ENCODE measurements at regions not wholly inside any gene's neighbourhood (a gene's known extent, or its start where the extent isn't known, plus 50 kb on each side); places are given as distances from the start of the nearest gene placed in this dataset.

- H3K4me3 ChIP-seq (ENCODE audit: low read depth, low read length): no peak overlapping the region
- H3K36me3 Mint-ChIP-seq (ENCODE audit: insufficient read depth, unreplicated experiment): no peaks in the 10 kb centered on the region
- H3K36me3 ChIP-seq (ENCODE audit: control insufficient read depth, insufficient read depth, low read length): no peaks in the 10 kb centered on the region
- no peak overlapping the region for H3K4me3 Mint-ChIP-seq (ENCODE audit: unreplicated experiment)
- no peak for TF ChIP-seq CTCF (IDR thresholded peaks at IDR 0.05; ENCODE audit: insufficient read depth in 1 of 2, low read depth in 1 of 2, low read length in 1 of 2, severe bottlenecking in 1 of 2, unreplicated experiment in 1 of 2)
- H3K9me3 ChIP-seq: no peaks in the 10 kb centered on the region
- no peaks in the 10 kb centered on the region for H3K4me1 Mint-ChIP-seq (ENCODE audit: low read depth, unreplicated experiment)
- no TSS peak for BruUV-seq (replicated peaks)
- H3K9me3 Mint-ChIP-seq (ENCODE audit: unreplicated experiment): peaks cover 14% of the 10 kb centered on the region
- DNase-seq: no peak
- H3K4me1 ChIP-seq: no peaks in the 10 kb centered on the region
- H3K27ac Mint-ChIP-seq (ENCODE audit: unreplicated experiment): no peak overlapping the region
- H3K27me3 Mint-ChIP-seq (ENCODE audit: insufficient read depth, unreplicated experiment): peaks cover 13% of the 10 kb centered on the region
- POLR2A ChIA-PET: no interaction called here
- H3K27me3 ChIP-seq (replicated peaks; ENCODE audit: control insufficient read depth, insufficient read depth, low read length): no peaks in the 10 kb centered on the region
- CTCF ChIA-PET: no interaction called here
- intact Hi-C loops (cut with micrococcal nuclease; ENCODE audit: unreplicated experiment): no loop called here
Measured at GRCh38 chr4:77395481-77395880, 210.1 kb upstream of the CXCL13 start.

GRCh38 chr4:77398256-77398655 is 207.4 kb upstream of the CXCL13 start:
- H3K27me3 ChIP-seq (replicated peaks; ENCODE audit: control insufficient read depth, insufficient read depth, low read length): no peaks in the 10 kb centered on the region
- POLR2A ChIA-PET: no interaction called here
- intact Hi-C loops (cut with micrococcal nuclease; ENCODE audit: unreplicated experiment): no loop called here

GRCh38 chr4:77399831-77400230 is 205.8 kb upstream of the CXCL13 start:
- Mint-ChIP-seq H3K36me3 (ENCODE audit: insufficient read depth, unreplicated experiment) (no peaks in the 10 kb centered on the region), H3K27me3 (ENCODE audit: insufficient read depth, unreplicated experiment) (peaks cover 10% of the 10 kb centered on the region), H3K27ac (ENCODE audit: unreplicated experiment) (no peak overlapping the region), H3K4me1 (ENCODE audit: low read depth, unreplicated experiment) (no peaks in the 10 kb centered on the region), H3K9me3 (ENCODE audit: unreplicated experiment) (peaks cover 16% of the 10 kb centered on the region), H3K4me3 (ENCODE audit: unreplicated experiment) (no peak overlapping the region)
- Histone ChIP-seq H3K27me3 (replicated peaks; ENCODE audit: control insufficient read depth, insufficient read depth, low read length) (no peaks in the 10 kb centered on the region), H3K36me3 (ENCODE audit: control insufficient read depth, insufficient read depth, low read length) (no peaks in the 10 kb centered on the region), H3K9me3 (no peaks in the 10 kb centered on the region), H3K4me1 (no peaks in the 10 kb centered on the region), H3K4me3 (ENCODE audit: low read depth, low read length) (no peak overlapping the region)
- DNase-seq: no peak
- BruUV-seq (replicated peaks): no TSS peak
- CTCF ChIA-PET: no interaction called here
- no peak for TF ChIP-seq CTCF (IDR thresholded peaks at IDR 0.05; ENCODE audit: insufficient read depth in 1 of 2, low read depth in 1 of 2, low read length in 1 of 2, severe bottlenecking in 1 of 2, unreplicated experiment in 1 of 2)
- intact Hi-C loops (cut with micrococcal nuclease; ENCODE audit: unreplicated experiment): no loop called here
- POLR2A ChIA-PET: no interaction called here

More at GRCh38 chr4:77398256-77398655, 207.4 kb upstream of the CXCL13 start:
- H3K27ac Mint-ChIP-seq (ENCODE audit: unreplicated experiment): no peak overlapping the region
- no peak overlapping the region for H3K4me3 ChIP-seq (ENCODE audit: low read depth, low read length)
- no peak for DNase-seq
- H3K9me3 Mint-ChIP-seq (ENCODE audit: unreplicated experiment): peaks cover 16% of the 10 kb centered on the region
- no peaks in the 10 kb centered on the region for H3K36me3 ChIP-seq (ENCODE audit: control insufficient read depth, insufficient read depth, low read length)
- H3K27me3 Mint-ChIP-seq (ENCODE audit: insufficient read depth, unreplicated experiment): peaks cover 16% of the 10 kb centered on the region
- CTCF ChIA-PET: no interaction called here
- H3K9me3 ChIP-seq: no peaks in the 10 kb centered on the region
- no peak for TF ChIP-seq CTCF (IDR thresholded peaks at IDR 0.05; ENCODE audit: insufficient read depth in 1 of 2, low read depth in 1 of 2, low read length in 1 of 2, severe bottlenecking in 1 of 2, unreplicated experiment in 1 of 2)
- no peak overlapping the region for H3K4me3 Mint-ChIP-seq (ENCODE audit: unreplicated experiment)
- H3K4me1 ChIP-seq: no peaks in the 10 kb centered on the region
- no peaks in the 10 kb centered on the region for H3K4me1 Mint-ChIP-seq (ENCODE audit: low read depth, unreplicated experiment)
- no TSS peak for BruUV-seq (replicated peaks)
- H3K36me3 Mint-ChIP-seq (ENCODE audit: insufficient read depth, unreplicated experiment): no peaks in the 10 kb centered on the region
